Suppressor macrophage (primary cell): ENCODE measurements at regions not wholly inside any gene's neighbourhood (a gene's known extent, or its start where the extent isn't known, plus 50 kb on each side); places are given as distances from the start of the nearest gene placed in this dataset.

Source experiments
- DNase-seq, 4 experiments: peaks; one replicate each; pipeline ENCODE4 v3.0.0-alpha.2; 2020 to 2022

DNA sequence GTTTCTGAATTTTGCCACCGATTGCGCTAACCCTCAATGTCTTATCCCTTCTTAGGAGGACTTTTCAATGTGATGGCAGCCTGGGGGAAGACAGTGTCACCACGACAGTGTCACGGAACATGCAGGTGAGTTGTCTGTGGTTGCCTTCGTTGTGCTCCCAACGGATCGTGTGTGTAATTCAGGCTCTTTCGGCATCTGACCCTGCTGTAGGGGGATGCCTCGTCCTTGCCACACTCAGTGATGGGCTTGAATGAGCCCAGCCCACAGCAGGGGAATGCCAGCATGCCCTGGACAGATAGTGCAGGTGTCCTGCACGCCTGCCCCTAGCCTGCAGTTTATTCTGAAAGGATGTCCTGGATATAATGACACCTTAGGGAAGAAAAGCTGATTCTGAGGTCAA lies 123.8 kb upstream of the RTL1 start:
- no peak for DNase-seq

- no peak for DNase-seq
Measured at GRCh38 chr14:101027966-101028365, 124.4 kb upstream of the RTL1 start.

- DNase-seq = no peak
Measured at GRCh38 chr14:101028971-101029667, 125.6 kb upstream of the RTL1 start.

GRCh38 chr14:101029668-101030290 lies 126.3 kb upstream of the RTL1 start:
- no peak for DNase-seq

- DNase-seq = no peak
Measured at GRCh38 chr14:101030586-101030985, 127.1 kb upstream of the RTL1 start.

- no peak for DNase-seq
Measured at GRCh38 chr14:101031186-101031585, 127.7 kb upstream of the RTL1 start.

DNA sequence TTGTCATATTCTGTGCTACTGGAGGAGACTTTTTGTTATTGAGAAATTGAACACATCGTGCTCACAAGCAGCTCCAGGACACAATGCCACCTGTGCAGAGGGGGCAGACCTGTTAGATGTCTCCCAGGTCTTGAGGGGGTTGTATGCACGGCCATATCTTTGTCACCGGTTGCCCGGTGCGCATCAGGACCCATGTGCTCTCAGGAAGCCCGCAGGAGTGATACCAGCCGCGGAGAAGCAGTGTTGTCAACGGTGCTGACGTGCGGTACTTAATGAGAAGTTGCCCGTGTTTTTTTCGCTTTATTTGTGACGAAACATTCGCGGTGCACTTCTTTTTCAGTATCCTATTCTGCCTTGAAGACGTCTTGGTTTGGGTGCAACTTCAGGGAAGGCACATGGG lies 128.2 kb upstream of the RTL1 start:
- no peak for DNase-seq

DNA sequence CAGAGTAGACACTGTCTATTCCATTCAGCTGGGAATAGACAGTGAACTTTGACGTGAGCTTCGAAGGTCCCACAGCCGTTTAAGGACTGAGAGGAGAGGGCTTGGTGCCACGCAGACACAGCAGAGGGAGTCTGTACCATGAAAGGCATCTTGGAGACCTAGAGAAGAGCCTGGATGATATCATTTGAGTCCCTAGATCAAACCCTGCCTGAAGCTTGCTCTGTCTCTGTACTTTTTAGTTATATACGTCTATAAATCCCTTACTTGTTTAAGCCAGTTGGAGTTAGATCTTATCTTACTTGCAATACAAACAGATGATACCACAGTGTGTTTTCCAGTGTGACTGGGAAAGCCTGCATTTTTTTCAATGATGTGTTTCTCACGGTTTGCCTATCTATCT lies 128.9 kb upstream of the RTL1 start:
- no peak for DNase-seq

GRCh38 chr14:101033006-101033405 lies 129.5 kb upstream of the RTL1 start:
- DNase-seq = no peak

DNA sequence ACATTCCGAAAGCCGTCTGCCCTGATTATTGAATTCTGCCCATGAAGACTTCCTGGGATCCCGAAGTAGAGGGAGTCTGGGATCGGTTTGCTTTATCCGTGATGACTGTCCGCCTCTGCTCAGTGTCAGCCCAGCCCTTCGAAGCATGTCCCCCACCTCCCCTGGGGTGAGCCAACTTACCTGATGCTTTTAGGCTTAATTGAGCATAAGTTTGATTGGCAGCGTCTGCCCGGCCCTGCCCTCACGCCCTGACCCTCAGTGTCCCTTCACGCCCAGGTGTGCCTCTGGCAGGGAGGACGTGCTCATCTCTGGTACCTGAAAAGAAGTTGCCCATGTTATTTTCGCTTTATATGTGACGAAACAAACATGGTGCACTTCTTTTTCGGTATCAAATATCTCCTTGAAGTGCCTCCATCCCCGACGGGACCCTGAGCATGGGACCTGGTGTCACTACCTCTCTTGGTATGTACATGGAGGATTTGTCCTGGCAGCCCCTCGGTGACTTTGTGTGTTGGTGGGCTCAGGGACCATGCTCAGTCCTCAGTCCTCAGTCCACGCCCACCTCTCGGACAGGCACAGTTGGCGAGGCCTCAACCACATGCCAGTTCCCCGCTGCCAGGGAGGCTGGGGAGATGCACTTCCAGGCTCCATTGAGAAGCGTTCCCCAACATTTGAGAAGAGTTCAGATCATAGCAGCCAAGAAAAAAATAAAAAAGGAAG lies 130.1 kb upstream of the RTL1 start:
- no peak for DNase-seq

DNA sequence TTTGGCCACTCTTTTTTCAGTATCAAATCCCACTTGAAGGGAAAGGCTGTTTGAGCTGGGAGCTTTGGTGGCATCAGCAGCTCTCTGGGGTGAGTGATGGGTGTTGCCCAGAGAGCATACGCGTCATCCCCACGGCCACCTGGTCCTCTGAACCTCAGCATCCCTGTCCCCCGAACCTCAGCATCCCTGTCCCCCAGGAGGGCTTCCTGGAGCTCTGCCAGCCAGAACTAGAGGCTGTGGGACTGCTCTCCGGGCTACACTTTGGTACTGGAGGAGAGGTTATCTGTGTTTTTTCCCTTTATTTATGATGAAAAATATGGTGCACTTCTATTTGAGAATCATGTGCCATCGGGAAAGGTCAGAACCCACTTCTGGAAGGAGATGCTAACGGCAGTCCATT lies 131.5 kb upstream of the RTL1 start:
- DNase-seq = no peak

DNA sequence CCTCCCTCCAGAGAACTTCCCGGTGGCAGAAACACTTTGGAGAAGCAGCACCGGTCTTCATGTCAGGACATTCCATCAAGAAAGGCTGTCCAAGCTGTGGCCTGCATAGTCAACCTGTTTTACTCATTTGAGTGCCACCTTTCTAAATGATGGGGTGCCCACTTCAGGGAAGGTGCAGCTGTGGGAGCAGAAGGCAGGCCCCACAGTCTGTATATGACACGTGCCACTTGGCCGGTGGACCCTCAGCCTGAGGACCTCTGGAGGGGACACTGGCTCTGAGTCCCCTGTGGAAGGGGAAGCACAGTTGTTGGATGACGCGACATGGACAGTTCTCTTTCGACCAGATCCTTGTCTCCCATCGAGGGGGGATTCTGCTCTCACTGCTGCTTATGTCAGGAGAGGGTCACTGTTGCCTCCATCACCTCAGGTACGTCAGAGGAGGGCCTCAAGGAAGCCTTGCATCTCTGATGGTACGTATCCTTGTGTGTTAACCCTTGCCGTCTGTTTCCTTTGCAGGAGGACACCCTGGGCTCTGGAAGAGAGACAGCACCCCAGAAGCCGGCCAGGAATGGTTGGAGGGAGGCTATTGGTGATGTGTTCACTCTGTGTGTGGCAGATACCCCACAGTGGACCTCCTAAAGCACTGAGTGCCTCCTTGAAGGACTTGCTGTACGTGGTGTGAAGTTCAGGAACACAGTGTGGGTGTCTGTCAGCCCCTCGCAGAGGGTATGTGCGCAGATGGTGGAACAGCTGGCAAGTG lies 132.1 kb upstream of the RTL1 start:
- no peak for DNase-seq

DNA sequence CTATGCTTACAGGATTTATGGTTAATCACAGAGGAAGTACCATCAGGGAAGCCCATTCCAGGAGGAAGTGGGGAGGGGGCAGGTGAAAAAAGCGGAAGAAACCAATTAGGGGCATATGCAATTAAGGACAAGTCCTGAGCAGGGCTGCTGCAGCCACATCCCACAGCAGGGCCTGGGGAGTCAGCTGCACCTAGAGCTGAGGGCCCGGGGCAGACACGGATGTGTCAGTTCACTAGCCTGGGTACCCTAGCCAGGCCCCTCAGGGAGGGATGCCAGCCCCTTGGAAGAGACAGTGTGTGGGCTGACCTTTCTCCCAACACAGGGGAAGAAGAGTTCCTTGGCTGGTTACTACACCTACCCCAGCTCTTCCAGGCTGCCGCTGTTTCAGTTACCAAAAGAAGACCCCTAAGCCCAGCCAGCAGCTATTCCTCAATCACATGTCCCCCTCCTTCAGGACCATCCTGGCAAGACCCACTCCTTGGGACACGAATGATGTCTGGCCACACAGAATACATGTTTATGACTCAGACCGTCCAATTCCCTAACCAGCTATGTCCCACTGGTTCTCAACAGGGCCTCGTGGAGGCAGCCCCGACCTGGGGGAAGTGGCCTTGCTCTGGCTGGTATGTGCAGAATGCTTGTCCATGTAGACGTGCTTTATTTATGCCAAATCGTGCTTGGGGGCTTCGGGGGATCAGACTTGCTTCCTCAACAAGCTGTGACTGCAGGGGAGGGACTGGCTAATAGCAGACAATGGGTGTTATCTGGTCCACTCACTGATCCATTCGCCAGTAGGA lies 133.7 kb upstream of the RTL1 start:
- DNase-seq = no peak

DNA sequence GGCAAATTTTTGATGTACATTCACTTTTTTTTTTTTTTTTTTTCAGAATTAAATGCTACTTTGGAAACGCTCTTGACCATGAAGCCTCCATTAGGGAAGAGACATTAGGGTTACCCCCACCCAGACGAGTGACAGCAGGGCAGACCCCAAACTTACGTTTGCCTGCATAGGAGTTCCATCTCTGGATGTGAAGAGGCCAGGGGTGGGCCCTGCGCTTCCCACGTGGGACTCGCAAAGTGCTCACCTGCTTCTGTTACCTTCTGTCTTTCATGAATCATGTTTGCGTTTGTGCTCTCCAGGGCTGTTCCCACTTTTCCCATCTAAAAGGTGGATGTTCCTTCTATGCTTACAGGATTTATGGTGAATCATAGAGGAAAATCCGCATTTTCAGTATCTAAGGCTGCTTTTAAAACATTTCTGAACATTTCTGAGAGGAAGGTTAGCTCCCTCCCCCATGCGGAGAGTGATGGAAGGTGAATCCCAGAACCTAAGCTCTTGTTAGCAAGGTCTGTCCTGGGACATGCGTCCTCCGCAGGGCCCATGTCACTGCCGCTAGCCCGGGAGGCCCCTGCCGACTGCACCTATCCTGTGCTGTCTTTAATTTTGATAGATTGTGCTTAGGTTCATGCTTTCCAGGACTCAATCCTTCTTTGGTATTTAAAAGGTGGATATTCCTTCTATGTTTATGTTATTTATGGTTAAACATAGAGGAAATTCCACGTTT lies 135.7 kb upstream of the RTL1 start:
- DNase-seq = no peak

- no peak for DNase-seq
Measured at GRCh38 chr14:101039755-101040138, 136.2 kb upstream of the RTL1 start.

- no peak for DNase-seq
Measured at GRCh38 chr14:101040538-101041442, 137.3 kb upstream of the RTL1 start.

- DNase-seq = no peak
Measured at GRCh38 chr14:101043891-101044290, 140.4 kb upstream of the RTL1 start.

- no peak for DNase-seq
Measured at GRCh38 chr14:101044741-101045140, 141.2 kb upstream of the RTL1 start.

- DNase-seq = no peak
Measured at GRCh38 chr14:101045511-101045910, 142.0 kb upstream of the RTL1 start.

DNA sequence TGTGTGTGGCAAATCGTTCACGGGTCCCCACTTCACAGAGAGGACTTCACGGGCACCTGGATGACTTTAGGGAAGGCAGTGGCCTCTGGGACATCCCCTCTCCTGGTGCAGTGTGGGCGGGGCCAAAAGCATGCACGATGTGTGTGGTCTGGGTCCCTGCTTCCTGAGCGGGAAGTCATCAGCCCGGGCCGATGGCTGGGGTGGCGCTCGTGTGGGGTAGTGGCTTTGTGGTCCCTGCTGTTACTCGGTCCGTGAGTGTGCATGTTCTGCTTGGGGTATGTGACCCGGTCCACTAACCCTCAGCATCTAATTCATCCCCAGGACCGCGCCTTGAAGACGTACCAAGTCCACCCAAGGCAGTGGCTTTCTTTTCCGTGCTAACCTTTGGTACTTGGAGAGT lies 142.5 kb upstream of the RTL1 start:
- DNase-seq = no peak

GRCh38 chr14:101047326-101047725 lies 143.8 kb upstream of the RTL1 start:
- no peak for DNase-seq
